ENCODE measurements at regions not wholly inside any gene's neighbourhood (a gene's known extent, or its start where the extent isn't known, plus 50 kb on each side); places are given as distances from the start of the nearest gene placed in this dataset.

- no peak overlapping the region for H2BK5ac ChIP-seq (ENCODE audit: insufficient read length, low read length)
- DNase-seq: no peak
- no peak overlapping the region for H2AK5ac ChIP-seq (ENCODE audit: insufficient read length, low read length)
- H3K79me1 ChIP-seq (ENCODE audit: insufficient read depth, low read depth, low read length, poor library complexity, severe bottlenecking): no peaks in the 10 kb centered on the region
- H2BK20ac ChIP-seq (ENCODE audit: low read depth, low read length, poor library complexity, severe bottlenecking): no peak overlapping the region
- H4K20me1 ChIP-seq (ENCODE audit: control insufficient read depth, insufficient read depth, insufficient read length): no peaks in the 10 kb centered on the region
- Mint-ChIP-seq H3K4me1 (no peaks in the 10 kb centered on the region), H3K27me3 (ENCODE audit: low read depth) (no peaks in the 10 kb centered on the region), H3K27ac (no peak overlapping the region), H3K36me3 (ENCODE audit: insufficient read depth in 1 of 3, low read depth in 3 of 3) (no peaks in the 10 kb centered on the region; a peak in 1 of 7 replicates), H3K4me3 (no peak overlapping the region), H3K9me3 (peaks cover 7 to 11% of the 10 kb centered on the region in 2 experiments; a peak in 3 of 5 replicates)
- H3K18ac ChIP-seq (ENCODE audit: insufficient read length, low read depth, low read length): no peak overlapping the region
- no CpG with 5 or more reads among the region's 3 CpGs for WGBS (ENCODE audit: extremely low coverage, insufficient read length, low lambda C conversion rate)
- no peak overlapping the region for H4K5ac ChIP-seq (ENCODE audit: insufficient read length, low read depth, low read length)
- H3K4me2 ChIP-seq (ENCODE audit: insufficient read depth, insufficient read length, low read length): no peak overlapping the region
- H3K23me2 ChIP-seq (ENCODE audit: insufficient read length, low read depth, low read length, poor library complexity, severe bottlenecking): no peaks in the 10 kb centered on the region
- no peak overlapping the region for H4K8ac ChIP-seq (replicated peaks; ENCODE audit: insufficient read length, low read depth, low read length)
- no peaks in the 10 kb centered on the region for H3K27me3 ChIP-seq (ENCODE audit: insufficient read depth, low read length)
- H4K91ac ChIP-seq (ENCODE audit: insufficient read length, low read depth, low read length): no peak overlapping the region
- H2AFZ ChIP-seq (ENCODE audit: low read length): no peak overlapping the region
- H3K23ac ChIP-seq (ENCODE audit: insufficient read length, low read depth, low read length): no peak overlapping the region
- H2BK12ac ChIP-seq (ENCODE audit: insufficient read length, low read depth, low read length): no peak overlapping the region
- no peaks in the 10 kb centered on the region for H3K4me1 ChIP-seq (ENCODE audit: insufficient read depth, low read length)
- H3T11ph ChIP-seq (ENCODE audit: low read length): no peak overlapping the region
- no peak overlapping the region for H3K56ac ChIP-seq (ENCODE audit: insufficient read length, low read depth, low read length)
- no peak for TF ChIP-seq CTCF (conservative IDR thresholded peaks at IDR 0.05)
- H3K9ac ChIP-seq (ENCODE audit: extremely low read depth, insufficient read length, low read length): no peak overlapping the region
- H3K9me3 ChIP-seq (ENCODE audit: control insufficient read depth, low read depth, low read length): no peaks in the 10 kb centered on the region
- H3K27ac ChIP-seq (ENCODE audit: insufficient read length, low read depth, low read length): no peak overlapping the region
- H2BK15ac ChIP-seq (ENCODE audit: low read depth, low read length): no peak overlapping the region
- H2BK120ac ChIP-seq (ENCODE audit: low read depth, low read length, poor library complexity, severe bottlenecking): no peak overlapping the region
- H3K79me2 ChIP-seq (ENCODE audit: insufficient read depth, low read length): no peaks in the 10 kb centered on the region
- no peak overlapping the region for H3K14ac ChIP-seq (ENCODE audit: insufficient read depth, low read length)
- no peak overlapping the region for H3K4ac ChIP-seq (ENCODE audit: low read depth, low read length)
These were observed 76.1 kb upstream of the DGKB start for GRCh38 chr7:14978687-14979086.

All from H9 (cell line).